ENCODE measurements at regions not wholly inside any gene's neighbourhood (a gene's known extent, or its start where the extent isn't known, plus 50 kb on each side); places are given as distances from the start of the nearest gene placed in this dataset.

- Histone ChIP-seq H3K36me3 (replicated peaks; ENCODE audit: insufficient read depth, low read depth) (no peaks in the 10 kb centered on the region), H4K20me1 (ENCODE audit: insufficient read depth, poor library complexity, severe bottlenecking) (no peaks in the 10 kb centered on the region), H3K79me2 (no peaks in the 10 kb centered on the region), H3K9me3 (ENCODE audit: low read depth) (no peaks in the 10 kb centered on the region), H3K9me2 (replicated peaks; ENCODE audit: insufficient read depth) (no peaks in the 10 kb centered on the region), H3K4me1 (ENCODE audit: insufficient read depth) (no peaks in the 10 kb centered on the region), H3K27me3 (no peaks in the 10 kb centered on the region), H2AFZ (no peak overlapping the region), H3K4me3 (no peak overlapping the region), H3K27ac (no peak overlapping the region), H3K4me2 (no peak overlapping the region)
- TF ChIP-seq EZH2 (IDR thresholded peaks at IDR 0.05; ENCODE audit: borderline replicate concordance) (no peak), EZH2phosphoT487 (IDR thresholded peaks at IDR 0.05; ENCODE audit: low read depth, severe bottlenecking, unreplicated experiment) (no peak), CTCF (IDR thresholded peaks at IDR 0.05; ENCODE audit: poor library complexity) (no peak)
- 78% methylated on average over 7 of the region's 7 CpGs for WGBS (ENCODE audit: low lambda C conversion rate, missing lambda C conversion rate)
- DNase-seq (ENCODE audit: low spot score): no peak
Observed at GRCh38 chr11:119880873-119881272, 151.9 kb upstream of the NECTIN1 start.

GRCh38 chr11:119880143-119880542, 151.1 kb upstream of the NECTIN1 start:
- H3K4me3 ChIP-seq: no peak overlapping the region
- H3K4me2 ChIP-seq: no peak overlapping the region
- H3K9me2 ChIP-seq (replicated peaks; ENCODE audit: insufficient read depth): no peaks in the 10 kb centered on the region
- H3K27me3 ChIP-seq: no peaks in the 10 kb centered on the region
- H3K27ac ChIP-seq: no peak overlapping the region
- TF ChIP-seq EZH2 (IDR thresholded peaks at IDR 0.05; ENCODE audit: borderline replicate concordance) (no peak), EZH2phosphoT487 (IDR thresholded peaks at IDR 0.05; ENCODE audit: low read depth, severe bottlenecking, unreplicated experiment) (no peak), CTCF (IDR thresholded peaks at IDR 0.05; ENCODE audit: poor library complexity) (no peak)
- no peaks in the 10 kb centered on the region for H3K36me3 ChIP-seq (replicated peaks; ENCODE audit: insufficient read depth, low read depth)
- no peaks in the 10 kb centered on the region for H3K9me3 ChIP-seq (ENCODE audit: low read depth)
- H4K20me1 ChIP-seq (ENCODE audit: insufficient read depth, poor library complexity, severe bottlenecking): no peaks in the 10 kb centered on the region
- H2AFZ ChIP-seq: no peak overlapping the region
- no peaks in the 10 kb centered on the region for H3K79me2 ChIP-seq
- WGBS (ENCODE audit: low lambda C conversion rate, missing lambda C conversion rate): 60% methylated on average over 4 of the region's 4 CpGs
- no peak for DNase-seq (ENCODE audit: low spot score)
- H3K4me1 ChIP-seq (ENCODE audit: insufficient read depth): no peaks in the 10 kb centered on the region

GRCh38 chr11:119878990-119879389, 150.0 kb upstream of the NECTIN1 start:
- Histone ChIP-seq H3K4me3 (no peak overlapping the region), H3K4me2 (no peak overlapping the region), H3K27ac (no peak overlapping the region), H3K9me2 (replicated peaks; ENCODE audit: insufficient read depth) (no peaks in the 10 kb centered on the region), H3K36me3 (replicated peaks; ENCODE audit: insufficient read depth, low read depth) (no peaks in the 10 kb centered on the region), H3K4me1 (ENCODE audit: insufficient read depth) (peaks cover 3% of the 10 kb centered on the region), H2AFZ (no peak overlapping the region), H4K20me1 (ENCODE audit: insufficient read depth, poor library complexity, severe bottlenecking) (no peaks in the 10 kb centered on the region), H3K27me3 (no peaks in the 10 kb centered on the region), H3K79me2 (no peaks in the 10 kb centered on the region), H3K9me3 (ENCODE audit: low read depth) (no peaks in the 10 kb centered on the region)
- DNase-seq (ENCODE audit: low spot score): no peak
- no peak for TF ChIP-seq EZH2phosphoT487 (IDR thresholded peaks at IDR 0.05; ENCODE audit: low read depth, severe bottlenecking, unreplicated experiment)
- no peak for TF ChIP-seq CTCF (IDR thresholded peaks at IDR 0.05; ENCODE audit: poor library complexity)
- WGBS (ENCODE audit: low lambda C conversion rate, missing lambda C conversion rate): 88% methylated on average over 6 of the region's 6 CpGs

GRCh38 chr11:119876841-119877240, 147.8 kb upstream of the NECTIN1 start:
- Histone ChIP-seq H3K27me3 (no peaks in the 10 kb centered on the region), H4K20me1 (ENCODE audit: insufficient read depth, poor library complexity, severe bottlenecking) (no peaks in the 10 kb centered on the region), H3K27ac (no peak overlapping the region), H2AFZ (no peak overlapping the region), H3K79me2 (no peaks in the 10 kb centered on the region), H3K4me1 (ENCODE audit: insufficient read depth) (peaks cover 3% of the 10 kb centered on the region), H3K36me3 (replicated peaks; ENCODE audit: insufficient read depth, low read depth) (no peaks in the 10 kb centered on the region), H3K9me2 (replicated peaks; ENCODE audit: insufficient read depth) (no peaks in the 10 kb centered on the region), H3K4me3 (no peak overlapping the region), H3K4me2 (no peak overlapping the region), H3K9me3 (ENCODE audit: low read depth) (no peaks in the 10 kb centered on the region)
- DNase-seq (ENCODE audit: low spot score): no peak
- TF ChIP-seq EZH2 (IDR thresholded peaks at IDR 0.05; ENCODE audit: borderline replicate concordance) (no peak), CTCF (IDR thresholded peaks at IDR 0.05; ENCODE audit: poor library complexity) (no peak), EZH2phosphoT487 (IDR thresholded peaks at IDR 0.05; ENCODE audit: low read depth, severe bottlenecking, unreplicated experiment) (no peak)
- 92% methylated on average over 12 of the region's 12 CpGs for WGBS (ENCODE audit: low lambda C conversion rate, missing lambda C conversion rate)

Measured in hepatocyte (in vitro differentiated cells).